Gastroesophageal sphincter (tissue), 3 donors: ENCODE measurements at regions not wholly inside any gene's neighbourhood (a gene's known extent, or its start where the extent isn't known, plus 50 kb on each side); places are given as distances from the start of the nearest gene placed in this dataset.

ENCODE experiments used
- CTCF ChIP-seq, 4 experiments: fragments of 200-600 bp in 2 of 4; fragments of 450-650 bp in 2 of 4; sonication (generic) in 1 of 4; IDR thresholded peaks; one replicate each; pipeline ENCODE4 v1.5.1; 2017 to 2019; ENCODE audit warnings: antibody characterized with exemption in 4 of 4, mild to moderate bottlenecking in 2 of 4, moderate library complexity in 2 of 4
- EP300 ChIP-seq: sonication (generic); formaldehyde crosslinking; IDR thresholded peaks from one replicate; pipeline ENCODE4 v1.6.1; 2017; ENCODE audit warnings: antibody characterized with exemption, mild to moderate bottlenecking
- POLR2A ChIP-seq, 2 donors: fragments of 450-650 bp; IDR thresholded peaks; one replicate each; pipeline ENCODE4 v1.6.1; 2017; ENCODE audit warnings: antibody characterized with exemption in 2 of 2, mild to moderate bottlenecking in 2 of 2, moderate library complexity in 1 of 2
- POLR2AphosphoS5 ChIP-seq: sonication (generic); formaldehyde crosslinking; IDR thresholded peaks from one replicate; pipeline ENCODE4 v1.6.1; 2017; ENCODE audit warnings: antibody characterized with exemption

- TF ChIP-seq CTCF (IDR thresholded peaks at IDR 0.05), result no peak
- no peak for TF ChIP-seq EP300
- TF ChIP-seq POLR2A (IDR thresholded peaks at IDR 0.05), result no peak
- TF ChIP-seq POLR2AphosphoS5, result no peak
Measured at GRCh38 chr10:8136736-8137135, 82.2 kb downstream of the GATA3 start.
